ENCODE measurements at regions not wholly inside any gene's neighbourhood (a gene's known extent, or its start where the extent isn't known, plus 50 kb on each side); places are given as distances from the start of the nearest gene placed in this dataset.

GRCh38 chr1:24989082-24989481, 59.0 kb upstream of the RUNX3 start:
- Histone ChIP-seq H2AK9ac (replicated peaks; ENCODE audit: low read depth, low read length, poor library complexity) (no peak overlapping the region), H3K9me3 (ENCODE audit: control insufficient read depth, insufficient read depth, low read length) (peaks cover 7% of the 10 kb centered on the region), H3K36me3 (ENCODE audit: control insufficient read depth, insufficient read depth, low read length) (no peaks in the 10 kb centered on the region), H4K5ac (ENCODE audit: low read depth, low read length) (no peak overlapping the region), H3K27me3 (ENCODE audit: control insufficient read depth, insufficient read depth, low read length) (peaks cover 70% of the 10 kb centered on the region), H3K18ac (ENCODE audit: low read depth, low read length) (no peak overlapping the region), H3K9me1 (ENCODE audit: insufficient read depth, low read length) (no peaks in the 10 kb centered on the region), H3K23ac (ENCODE audit: low read depth, low read length) (no peak overlapping the region), H3K79me1 (ENCODE audit: low read depth in 1 of 2, low read length in 2 of 2) (no peaks in the 10 kb centered on the region), H3K4me1 (ENCODE audit: control insufficient read depth, insufficient read depth, low read length) (no peaks in the 10 kb centered on the region), H2AK5ac (ENCODE audit: low read depth, low read length) (no peak overlapping the region), H3K14ac (replicated peaks; ENCODE audit: low read depth, low read length) (no peak overlapping the region), H4K20me1 (ENCODE audit: insufficient read depth, low read length) (no peaks in the 10 kb centered on the region), H2BK20ac (ENCODE audit: low read depth, low read length) (no peak overlapping the region), H3K27ac (ENCODE audit: insufficient read depth, low read length) (no peak overlapping the region), H2BK120ac (ENCODE audit: low read depth, low read length) (no peak overlapping the region), H4K91ac (ENCODE audit: insufficient read depth, low read depth, low read length) (no peak overlapping the region), H3K4ac (ENCODE audit: low read depth, low read length) (no peak overlapping the region), H2BK5ac (ENCODE audit: low read depth, low read length, poor library complexity, severe bottlenecking) (no peak overlapping the region), H3K4me2 (ENCODE audit: low read depth, low read length) (no peak overlapping the region), H3K4me3 (ENCODE audit: insufficient read depth, low read depth, low read length) (no peak overlapping the region), H2AFZ (replicated peaks; ENCODE audit: low read length, poor library complexity) (no peak overlapping the region), H2BK15ac (ENCODE audit: low read depth, low read length) (no peak overlapping the region), H3K56ac (ENCODE audit: extremely low read depth, insufficient read depth, low read length) (no peak overlapping the region), H4K8ac (ENCODE audit: low read depth in 2 of 2, low read length in 2 of 2) (no peak overlapping the region), H3K9ac (ENCODE audit: low read depth, low read length) (no peak overlapping the region)
- ChIA-PET POLR2A (ENCODE audit: unreplicated experiment) (no interaction called here), CTCF (no interaction called here)
- dilution Hi-C loops (cut with HindIII; ENCODE audit: low sequenced_read_pairs, unreplicated experiment) (no loop called here), intact Hi-C loops (cut with micrococcal nuclease) (no loop called here), in situ Hi-C loops (cut with MboI; ENCODE audit: low sequenced_read_pairs) (no loop called here)
- TF ChIP-seq BHLHE40 (IDR thresholded peaks at IDR 0.05; ENCODE audit: low read depth, low read length) (no peak), RCOR1 (IDR thresholded peaks at IDR 0.05; ENCODE audit: insufficient replicate concordance, low read length) (no peak), ELK1 (IDR thresholded peaks at IDR 0.05; ENCODE audit: borderline replicate concordance, low read depth, low read length) (no peak), MAZ (IDR thresholded peaks at IDR 0.05; ENCODE audit: borderline replicate concordance, low read depth, low read length) (no peak), SMC3 (IDR thresholded peaks at IDR 0.05; ENCODE audit: low read depth, low read length) (no peak), MXI1 (IDR thresholded peaks at IDR 0.05; ENCODE audit: borderline replicate concordance, low read depth, low read length) (no peak), CHD1 (IDR thresholded peaks at IDR 0.05; ENCODE audit: low read depth, low read length) (no peak), RAD21 (IDR thresholded peaks at IDR 0.05; ENCODE audit: low read length) (no peak), RFX5 (IDR thresholded peaks at IDR 0.05; ENCODE audit: low read depth, low read length) (no peak), POLR2A (IDR thresholded peaks at IDR 0.05; ENCODE audit: low read depth, low read length) (no peak), USF2 (IDR thresholded peaks at IDR 0.05; ENCODE audit: low read depth, low read length) (no peak), CTCF (conservative IDR thresholded peaks at IDR 0.05; ENCODE audit: low read depth, low read length) (no peak), CEBPB (IDR thresholded peaks at IDR 0.05; ENCODE audit: low read depth, low read length) (no peak), FOS (IDR thresholded peaks at IDR 0.05; ENCODE audit: low read depth, low read length) (no peak), NFE2L2 (IDR thresholded peaks at IDR 0.05; ENCODE audit: low read depth, low read length) (no peak), MAFK (IDR thresholded peaks at IDR 0.05; ENCODE audit: low read depth, low read length) (no peak)
- WGBS, 2 experiments (ENCODE audit: extremely low coverage in 2 of 2, insufficient read length in 1 of 2): 25% methylated on average over 1 of the region's 2 CpGs; no CpG with 5 or more reads in 1 of the 2 experiments
- no peak for ATAC-seq (ENCODE audit: low read depth)
- no TSS peak for BruUV-seq (replicated peaks)
- DNase-seq: no peak

Measured in IMR-90 (cell line).